Sciatic nerve (tissue), 2 donors: ENCODE measurements at regions not wholly inside any gene's neighbourhood (a gene's known extent, or its start where the extent isn't known, plus 50 kb on each side); places are given as distances from the start of the nearest gene placed in this dataset.

ENCODE experiments used
- ATAC-seq: fragments of 200-7000 bp; cut with Tn5 transposase; one replicate; pipeline ENCODE4 v1.9.1; 2020; ENCODE audit warnings: mild to moderate bottlenecking, moderate library complexity
- DNase-seq: peaks from one replicate; pipeline ENCODE4 v3.0.0-alpha.2; 2020; ENCODE audit warnings: low spot score
- intact Hi-C: fragments of 100-400 bp; cut with DNase I; formaldehyde crosslinking; loops from one replicate; pipeline ENCODE4 v1.14.2; 2022
- donor health status: DM: no; HTN: no; CAD: no.
- donor health status: DM: no; HTN: no; CAD: no.

DNA sequence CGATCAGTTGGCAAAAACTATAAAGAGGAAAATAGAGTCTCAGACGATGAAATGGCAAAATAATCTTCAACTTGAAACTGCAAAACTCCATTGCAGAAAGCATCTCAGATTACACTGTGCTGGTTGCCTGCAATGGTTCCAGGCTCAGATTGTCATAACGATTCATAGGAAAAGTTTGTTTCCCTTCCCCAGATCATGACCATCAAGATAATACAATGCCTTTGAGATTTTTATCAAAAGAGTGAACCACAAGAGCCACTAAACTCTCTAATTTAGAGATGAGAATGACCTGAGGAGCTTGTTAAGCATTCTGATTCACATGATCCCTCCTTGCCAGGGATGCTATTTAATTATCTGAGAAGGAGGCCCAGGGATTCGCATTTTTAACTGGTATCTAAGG is 52.6 kb upstream of the ITGA1 start:
- ATAC-seq = no peak
- intact Hi-C loops = no loop called here
- DNase-seq = no peak
